K562 (cell line): ENCODE measurements at regions not wholly inside any gene's neighbourhood (a gene's known extent, or its start where the extent isn't known, plus 50 kb on each side); places are given as distances from the start of the nearest gene placed in this dataset.

Experiments
- ATAC-seq: fragments of 200-7000 bp; cut with Tn5 transposase; 3 replicates; pipeline ENCODE4 v1.9.1; 2020; ENCODE audit warnings: moderate library complexity
- BruUV-seq: library from RNA; stranded (reverse); fragments of 400-500 nt; replicated peaks from 2 replicates; lab custom pipeline; 2021; lab: Mats Ljungman, UMichigan
- CTCF ChIA-PET: fragments of 300-600 bp; formaldehyde crosslinking; extraction: SDS; loops from one replicate; lab custom pipeline; 2021; ENCODE audit warnings: low intra/inter-chr PET ratio; lab: Yijun Ruan, JAX
- POLR2A ChIA-PET: fragments of 300-600, 350-650 bp; sonication (Branson Sonifier 250); formaldehyde crosslinking; extraction: SDS; loops from one replicate; lab custom pipeline; 2021; ENCODE audit warnings: antibody characterized with exemption, inconsistent platforms; lab: Yijun Ruan, JAX
- DNase-seq, 4 experiments: peaks; one replicate each; pipeline versions ENCODE4 v3.0.0 to v3.0.0-alpha.2; 2011 to 2018; ENCODE audit warnings: low spot score in 3 of 4, mixed read lengths in 3 of 4; ENCODE audit errors: extremely low read depth in 1 of 4
- FAIRE-seq: peaks from 2 replicates; lab custom pipeline; 2011; peaks lifted over from hg19 to GRCh38; lab: Jason Lieb, UNC
- H2AFZ ChIP-seq: 2 replicates; pipeline ENCODE4 v1.6.0; 2011; ENCODE audit warnings: low read depth, low read length, control low read depth, inconsistent platforms
- H3K27ac ChIP-seq: fragments of 200-600 bp; 3 replicates; pipeline ENCODE4 v1.8.0; 2011; ENCODE audit warnings: low read depth, mild to moderate bottlenecking, control low read depth, inconsistent platforms, low read length, moderate library complexity, mixed read lengths; ENCODE audit errors: extremely low read depth
- H3K27me3 ChIP-seq, 2 experiments: fragments of 300-600 bp in 1 of 2; 2 replicates in 1 of 2; 3 replicates in 1 of 2; pipeline versions ENCODE4 v1.6.0 to v1.8.0; 2011; ENCODE audit warnings: inconsistent platforms in 2 of 2, low read length in 2 of 2, mild to moderate bottlenecking in 1 of 2, mixed read lengths in 1 of 2, moderate library complexity in 1 of 2; ENCODE audit not compliant: control insufficient read depth in 2 of 2, insufficient read depth in 2 of 2
- H3K36me3 ChIP-seq: fragments of 300-600 bp; 3 replicates; pipeline ENCODE4 v1.8.0; 2011; ENCODE audit warnings: mild to moderate bottlenecking, low read length, inconsistent platforms; ENCODE audit not compliant: control insufficient read depth, insufficient read depth
- H3K4me1 ChIP-seq, 2 experiments: fragments of 200-600 bp in 1 of 2; replicated peaks in 1 of 2; 2 replicates in 1 of 2; 3 replicates in 1 of 2; pipeline versions ENCODE4 v1.5.1 to v1.8.0; 2011; ENCODE audit warnings: inconsistent platforms in 2 of 2, low read length in 2 of 2, mild to moderate bottlenecking in 1 of 2, mixed read lengths in 1 of 2, moderate library complexity in 1 of 2; ENCODE audit not compliant: control insufficient read depth in 2 of 2, insufficient read depth in 2 of 2
- H3K4me2 ChIP-seq: 2 replicates; pipeline ENCODE4 v1.6.1; 2011; ENCODE audit warnings: low read length, control low read depth, inconsistent platforms, mixed read lengths; ENCODE audit not compliant: insufficient read depth
- H3K4me3 ChIP-seq: fragments of 200-600 bp; sonication (generic), shearing (Covaris generic); 2 replicates; pipeline ENCODE4 v1.5.1; 2016; ENCODE audit warnings: control low read depth, inconsistent platforms
- H3K79me2 ChIP-seq: fragments of 200-600 bp; 3 replicates; pipeline ENCODE4 v1.8.0; 2011; ENCODE audit warnings: low read length, inconsistent platforms; ENCODE audit not compliant: control insufficient read depth, insufficient read depth
- H3K9ac ChIP-seq, 2 experiments: 2 replicates each; pipeline versions ENCODE4 v1.6.0 to v1.6.1; 2011; ENCODE audit warnings: low read depth in 2 of 2, low read length in 2 of 2, control low read depth in 1 of 2, inconsistent platforms in 1 of 2, mild to moderate bottlenecking in 1 of 2, mixed read lengths in 1 of 2; ENCODE audit not compliant: insufficient read depth in 1 of 2
- H3K9me1 ChIP-seq: one replicate; pipeline ENCODE4 v1.6.0; 2011; ENCODE audit warnings: inconsistent platforms, mild to moderate bottlenecking, low read length, moderate library complexity; ENCODE audit not compliant: control insufficient read depth, insufficient read depth
- H3K9me3 ChIP-seq: replicated peaks from 2 replicates; pipeline ENCODE4 v1.5.1; 2011; ENCODE audit warnings: low read depth, low read length, inconsistent platforms; ENCODE audit not compliant: control insufficient read depth, insufficient read depth
- H4K20me1 ChIP-seq: replicated peaks from 2 replicates; pipeline ENCODE4 v1.6.1; 2011; ENCODE audit warnings: low read length, inconsistent platforms, mixed read lengths; ENCODE audit not compliant: control insufficient read depth, insufficient read depth
- DEAF1 ChIP-seq: fragments of 450-650 bp; formaldehyde crosslinking; IDR thresholded peaks from 2 replicates; pipeline ENCODE4 v1.4.0; 2020; ENCODE audit warnings: mild to moderate bottlenecking, moderate library complexity
- REST ChIP-seq, 2 experiments: fragments of 450-650 bp; formaldehyde crosslinking in 1 of 2; IDR thresholded peaks; 2 replicates each; pipeline versions ENCODE4 v1.4.0 to v1.6.1; 2014 to 2020; ENCODE audit warnings: mild to moderate bottlenecking in 2 of 2, borderline replicate concordance in 1 of 2, low read depth in 1 of 2
- STAG1 ChIP-seq: sonication (generic); formaldehyde crosslinking; IDR thresholded peaks from 2 replicates; pipeline ENCODE4 v1.5.0; 2020; ENCODE audit warnings: missing genetic modification reagents, borderline replicate concordance
- WGBS: fragments of 100-300 bp; shearing (Covaris generic); methylation state at CpG from one replicate; pipeline ENCODE4 v1.1.6; 2016; ENCODE audit warnings: low coverage, mixed read lengths; ENCODE audit not compliant: insufficient coverage; ENCODE audit errors: missing lambda C conversion rate; 5-methylcytosine and 5-hydroxymethylcytosine counted together
- in situ Hi-C: fragments of 300-500 bp; cut with MboI; formaldehyde crosslinking; loops from 4 replicates; pipeline ENCODE4 v1.15.0; 2018; ENCODE audit warnings: inconsistent platforms, mixed read lengths
- intact Hi-C: fragments of 100-400 bp; cut with micrococcal nuclease; formaldehyde crosslinking; loops from 2 replicates; pipeline ENCODE4 v1.14.2; 2022
- TF ChIP-seq, protein P1 (sequence below): fragments of 250-450 bp; sonication (Bioruptor Pico); IDR thresholded peaks from 2 replicates; pipeline ENCODE4 v1.4.0; 2020; ENCODE audit warnings: borderline replicate concordance
- TF ChIP-seq, protein P2 (sequence below), 3 experiments: IDR thresholded peaks in 2 of 3; conservative IDR thresholded peaks in 1 of 3; 2 replicates each; pipeline ENCODE4 v1.5.1; 2011 to 2012; ENCODE audit warnings: low read length in 3 of 3, mild to moderate bottlenecking in 3 of 3, control low read depth in 2 of 3, improper control_type of control experiment in 1 of 3, inconsistent platforms in 1 of 3, low read depth in 1 of 3, mixed read lengths in 1 of 3, moderate library complexity in 1 of 3; ENCODE audit not compliant: insufficient read depth in 2 of 3

GRCh38 chr2:126527836-126528490 is 128.0 kb upstream of the GYPC start:
- Histone ChIP-seq H2AFZ (0 out of 2 replicates have a peak overlapping the region, but pooled peaks have one; percentile 6), H3K9ac (no peak overlapping the region), H3K4me3 (no peak overlapping the region), H3K79me2 (no peaks in the 10 kb centered on the region), H3K4me2 (no peak overlapping the region), H3K9me1 (no peaks in the 10 kb centered on the region), H3K27me3 (no peaks in the 10 kb centered on the region; a peak in 1 of 5 replicates), H3K27ac (no peak overlapping the region), H3K9me3 (no peaks in the 10 kb centered on the region), H3K36me3 (no peaks in the 10 kb centered on the region), H3K4me1 (no peaks in the 10 kb centered on the region), H4K20me1 (no peaks in the 10 kb centered on the region)
- WGBS = under 1% methylated on average over 8 of the region's 8 CpGs
- FAIRE-seq = peak; percentile 82
- CTCF ChIA-PET = interaction anchor here (0.6 to 2.4 kb wide), 4 partner anchors 147 to 521 kb away, joined by 3 to 11 read pairs (median 4); no protein-coding TSS in a partner anchor
- ATAC-seq = peak; percentile 99
- DNase-seq = peak; percentile 47 to 80 (median 62)
- intact Hi-C loops (loop anchor here (1.0 to 10.0 kb wide), 5 partner anchors 147 to 447 kb away; no protein-coding TSS in a partner anchor), in situ Hi-C loops (loop anchor here (5.0 kb wide), 1 partner anchor 249 kb away; no protein-coding TSS in a partner anchor)
- POLR2A ChIA-PET = interaction anchor here (0.6 to 1.6 kb wide), 6 partner anchors 9 to 1722 kb away, joined by 3 to 6 read pairs (median 3); no protein-coding TSS in a partner anchor
- BruUV-seq = no TSS peak
- peak; percentile 56; the same call in 1 of the 2 replicates for TF ChIP-seq STAG1
- TF ChIP-seq REST (IDR thresholded peaks at IDR 0.05; ENCODE audit: borderline replicate concordance) = peak; percentile 85
- TF ChIP-seq REST (CRISPR knock-in tag; IDR thresholded peaks at IDR 0.05; ENCODE audit: low read depth) = no peak
- TF ChIP-seq DEAF1 (CRISPR knock-in tag) = peak; percentile 64
- TF ChIP-seq, protein P1, sequence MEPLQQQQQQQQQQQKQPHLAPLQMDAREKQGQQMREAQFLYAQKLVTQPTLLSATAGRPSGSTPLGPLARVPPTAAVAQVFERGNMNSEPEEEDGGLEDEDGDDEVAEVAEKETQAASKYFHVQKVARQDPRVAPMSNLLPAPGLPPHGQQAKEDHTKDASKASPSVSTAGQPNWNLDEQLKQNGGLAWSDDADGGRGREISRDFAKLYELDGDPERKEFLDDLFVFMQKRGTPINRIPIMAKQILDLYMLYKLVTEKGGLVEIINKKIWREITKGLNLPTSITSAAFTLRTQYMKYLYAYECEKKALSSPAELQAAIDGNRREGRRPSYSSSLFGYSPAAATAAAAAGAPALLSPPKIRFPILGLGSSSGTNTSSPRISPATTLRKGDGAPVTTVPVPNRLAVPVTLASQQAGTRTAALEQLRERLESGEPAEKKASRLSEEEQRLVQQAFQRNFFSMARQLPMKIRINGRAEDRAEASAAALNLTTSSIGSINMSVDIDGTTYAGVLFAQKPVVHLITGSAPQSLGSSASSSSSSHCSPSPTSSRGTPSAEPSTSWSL (CRISPR knock-in tag) = no peak
- TF ChIP-seq, protein P2, sequence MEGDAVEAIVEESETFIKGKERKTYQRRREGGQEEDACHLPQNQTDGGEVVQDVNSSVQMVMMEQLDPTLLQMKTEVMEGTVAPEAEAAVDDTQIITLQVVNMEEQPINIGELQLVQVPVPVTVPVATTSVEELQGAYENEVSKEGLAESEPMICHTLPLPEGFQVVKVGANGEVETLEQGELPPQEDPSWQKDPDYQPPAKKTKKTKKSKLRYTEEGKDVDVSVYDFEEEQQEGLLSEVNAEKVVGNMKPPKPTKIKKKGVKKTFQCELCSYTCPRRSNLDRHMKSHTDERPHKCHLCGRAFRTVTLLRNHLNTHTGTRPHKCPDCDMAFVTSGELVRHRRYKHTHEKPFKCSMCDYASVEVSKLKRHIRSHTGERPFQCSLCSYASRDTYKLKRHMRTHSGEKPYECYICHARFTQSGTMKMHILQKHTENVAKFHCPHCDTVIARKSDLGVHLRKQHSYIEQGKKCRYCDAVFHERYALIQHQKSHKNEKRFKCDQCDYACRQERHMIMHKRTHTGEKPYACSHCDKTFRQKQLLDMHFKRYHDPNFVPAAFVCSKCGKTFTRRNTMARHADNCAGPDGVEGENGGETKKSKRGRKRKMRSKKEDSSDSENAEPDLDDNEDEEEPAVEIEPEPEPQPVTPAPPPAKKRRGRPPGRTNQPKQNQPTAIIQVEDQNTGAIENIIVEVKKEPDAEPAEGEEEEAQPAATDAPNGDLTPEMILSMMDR (IDR thresholded peaks at IDR 0.05 in 2 of 3, conservative IDR thresholded peaks at IDR 0.05 in 1 of 3; ENCODE audit: insufficient read depth in 2 of 3, low read depth in 1 of 3, low read length in 3 of 3) = peak; percentile 76 to 78 (median 77)
